ENCODE measurements at regions not wholly inside any gene's neighbourhood (a gene's known extent, or its start where the extent isn't known, plus 50 kb on each side); places are given as distances from the start of the nearest gene placed in this dataset.

DNA sequence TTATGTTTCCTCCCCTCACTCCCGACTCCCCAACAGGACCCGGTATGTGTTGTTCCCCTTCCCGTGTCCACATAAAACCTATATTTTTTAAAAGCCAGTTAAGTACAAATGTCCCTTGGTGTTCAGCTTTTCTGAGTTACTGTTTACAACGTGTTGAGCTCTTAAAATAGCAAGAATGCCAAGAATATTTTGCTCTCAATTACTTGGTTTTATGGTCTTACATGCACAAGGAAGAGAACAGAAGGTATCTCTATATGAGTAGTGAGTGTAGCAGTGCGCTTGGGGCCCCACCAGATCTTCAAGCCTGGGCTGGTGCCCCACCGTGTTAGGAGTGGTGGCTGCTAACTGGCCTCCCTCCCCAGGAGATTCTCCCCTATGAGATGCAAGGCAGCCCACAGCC lies 75.3 kb downstream of the RIN2 start:
- H3K4me3 ChIP-seq (ENCODE audit: low read length, poor library complexity, severe bottlenecking) = peak overlapping the region; percentile 32
- peaks cover 24% of the 10 kb centered on the region for H3K4me1 ChIP-seq (ENCODE audit: insufficient read depth, low read length, poor library complexity, severe bottlenecking)
- H3K9me3 ChIP-seq (ENCODE audit: insufficient read depth, low read depth, low read length) = no peaks in the 10 kb centered on the region
- H3K79me2 ChIP-seq (ENCODE audit: insufficient read depth, low read length) = no peaks in the 10 kb centered on the region
- H3K9ac ChIP-seq (ENCODE audit: low read depth, low read length, poor library complexity, severe bottlenecking) = no peak overlapping the region
- H3K9me2 ChIP-seq (replicated peaks; ENCODE audit: low read depth, low read length) = no peaks in the 10 kb centered on the region
- H3K4me2 ChIP-seq (ENCODE audit: low read depth, low read length, poor library complexity, severe bottlenecking) = peak overlapping the region; percentile 43
- H3F3A ChIP-seq (ENCODE audit: low read depth) = no peaks in the 10 kb centered on the region
- no peak overlapping the region for H2AFZ ChIP-seq (ENCODE audit: low read length)
- TF ChIP-seq, protein P1, sequence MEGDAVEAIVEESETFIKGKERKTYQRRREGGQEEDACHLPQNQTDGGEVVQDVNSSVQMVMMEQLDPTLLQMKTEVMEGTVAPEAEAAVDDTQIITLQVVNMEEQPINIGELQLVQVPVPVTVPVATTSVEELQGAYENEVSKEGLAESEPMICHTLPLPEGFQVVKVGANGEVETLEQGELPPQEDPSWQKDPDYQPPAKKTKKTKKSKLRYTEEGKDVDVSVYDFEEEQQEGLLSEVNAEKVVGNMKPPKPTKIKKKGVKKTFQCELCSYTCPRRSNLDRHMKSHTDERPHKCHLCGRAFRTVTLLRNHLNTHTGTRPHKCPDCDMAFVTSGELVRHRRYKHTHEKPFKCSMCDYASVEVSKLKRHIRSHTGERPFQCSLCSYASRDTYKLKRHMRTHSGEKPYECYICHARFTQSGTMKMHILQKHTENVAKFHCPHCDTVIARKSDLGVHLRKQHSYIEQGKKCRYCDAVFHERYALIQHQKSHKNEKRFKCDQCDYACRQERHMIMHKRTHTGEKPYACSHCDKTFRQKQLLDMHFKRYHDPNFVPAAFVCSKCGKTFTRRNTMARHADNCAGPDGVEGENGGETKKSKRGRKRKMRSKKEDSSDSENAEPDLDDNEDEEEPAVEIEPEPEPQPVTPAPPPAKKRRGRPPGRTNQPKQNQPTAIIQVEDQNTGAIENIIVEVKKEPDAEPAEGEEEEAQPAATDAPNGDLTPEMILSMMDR (conservative IDR thresholded peaks at IDR 0.05; ENCODE audit: low read length) = no peak
- no peak for TF ChIP-seq EZH2phosphoT487 (IDR thresholded peaks at IDR 0.05; ENCODE audit: borderline replicate concordance)
- no peaks in the 10 kb centered on the region for H3K27me3 ChIP-seq (ENCODE audit: insufficient read depth, low read length, poor library complexity, severe bottlenecking)
- H4K20me1 ChIP-seq (ENCODE audit: insufficient read depth, low read length, poor library complexity, severe bottlenecking) = no peaks in the 10 kb centered on the region
- no peaks in the 10 kb centered on the region for H3K36me3 ChIP-seq (ENCODE audit: insufficient read depth, low read length)

DNA sequence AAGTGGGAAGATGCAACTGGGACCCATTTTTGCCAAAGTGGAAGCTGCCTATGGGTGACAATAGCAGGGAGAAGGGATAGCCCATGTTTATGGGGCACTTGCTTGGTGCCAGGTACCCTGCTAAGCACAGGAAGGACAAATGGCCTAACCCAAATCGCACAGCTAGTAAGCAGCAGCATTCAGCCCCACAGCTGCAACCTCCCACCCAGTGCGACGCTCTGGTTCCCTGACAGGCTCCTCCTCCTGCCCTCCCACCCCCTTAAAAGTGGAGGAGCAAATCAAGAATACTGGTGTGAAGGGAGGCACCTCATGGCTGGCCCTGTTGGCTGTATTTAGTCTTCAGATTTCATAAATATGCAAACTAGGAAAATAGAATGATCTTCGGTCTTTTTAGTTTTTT lies 76.2 kb downstream of the RIN2 start:
- Histone ChIP-seq H3K9me3 (ENCODE audit: insufficient read depth, low read depth, low read length) (no peaks in the 10 kb centered on the region), H3K79me2 (ENCODE audit: insufficient read depth, low read length) (no peaks in the 10 kb centered on the region), H3K27me3 (ENCODE audit: insufficient read depth, low read length, poor library complexity, severe bottlenecking) (no peaks in the 10 kb centered on the region), H3K9ac (ENCODE audit: low read depth, low read length, poor library complexity, severe bottlenecking) (no peak overlapping the region), H3K9me2 (replicated peaks; ENCODE audit: low read depth, low read length) (no peaks in the 10 kb centered on the region), H4K20me1 (ENCODE audit: insufficient read depth, low read length, poor library complexity, severe bottlenecking) (no peaks in the 10 kb centered on the region), H3F3A (ENCODE audit: low read depth) (no peaks in the 10 kb centered on the region), H3K4me1 (ENCODE audit: insufficient read depth, low read length, poor library complexity, severe bottlenecking) (peaks cover 19% of the 10 kb centered on the region), H3K4me2 (ENCODE audit: low read depth, low read length, poor library complexity, severe bottlenecking) (no peak overlapping the region), H2AFZ (ENCODE audit: low read length) (no peak overlapping the region), H3K36me3 (ENCODE audit: insufficient read depth, low read length) (no peaks in the 10 kb centered on the region), H3K4me3 (ENCODE audit: low read length, poor library complexity, severe bottlenecking) (no peak overlapping the region)
- no peak for TF ChIP-seq EZH2phosphoT487 (IDR thresholded peaks at IDR 0.05; ENCODE audit: borderline replicate concordance)
- TF ChIP-seq, protein P1 (conservative IDR thresholded peaks at IDR 0.05; ENCODE audit: low read length) = no peak

DNA sequence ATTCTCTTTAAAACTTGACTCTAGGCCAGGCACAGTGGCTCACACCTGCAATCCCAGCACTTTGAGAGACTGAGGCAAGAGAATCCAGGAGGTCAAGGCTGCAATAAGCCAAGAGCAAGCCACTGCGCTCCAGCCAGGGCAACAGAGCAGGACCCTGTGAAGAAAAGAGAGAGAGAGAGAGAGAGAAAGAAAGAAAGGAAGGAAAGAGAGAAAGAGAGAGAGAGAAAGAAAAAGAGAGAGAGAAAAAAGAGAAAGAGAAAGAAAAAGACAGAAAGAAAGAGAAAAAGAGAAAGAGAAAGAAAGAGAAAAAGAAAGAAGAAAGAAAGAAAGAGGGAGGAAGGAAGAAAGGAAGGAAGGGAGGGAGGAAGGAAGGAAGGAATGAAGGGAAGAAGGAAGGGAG lies 76.7 kb downstream of the RIN2 start:
- Histone ChIP-seq H3K36me3 (ENCODE audit: insufficient read depth, low read length) (no peaks in the 10 kb centered on the region), H3K27me3 (ENCODE audit: insufficient read depth, low read length, poor library complexity, severe bottlenecking) (no peaks in the 10 kb centered on the region), H4K20me1 (ENCODE audit: insufficient read depth, low read length, poor library complexity, severe bottlenecking) (no peaks in the 10 kb centered on the region), H3K4me2 (ENCODE audit: low read depth, low read length, poor library complexity, severe bottlenecking) (no peak overlapping the region), H3F3A (ENCODE audit: low read depth) (no peaks in the 10 kb centered on the region), H3K4me3 (ENCODE audit: low read length, poor library complexity, severe bottlenecking) (no peak overlapping the region), H2AFZ (ENCODE audit: low read length) (no peak overlapping the region), H3K9me3 (ENCODE audit: insufficient read depth, low read depth, low read length) (no peaks in the 10 kb centered on the region), H3K79me2 (ENCODE audit: insufficient read depth, low read length) (no peaks in the 10 kb centered on the region), H3K9me2 (replicated peaks; ENCODE audit: low read depth, low read length) (no peaks in the 10 kb centered on the region), H3K9ac (ENCODE audit: low read depth, low read length, poor library complexity, severe bottlenecking) (no peak overlapping the region), H3K4me1 (ENCODE audit: insufficient read depth, low read length, poor library complexity, severe bottlenecking) (peaks cover 19% of the 10 kb centered on the region)
- TF ChIP-seq EZH2phosphoT487 (IDR thresholded peaks at IDR 0.05; ENCODE audit: borderline replicate concordance) = no peak
- TF ChIP-seq, protein P1 (conservative IDR thresholded peaks at IDR 0.05; ENCODE audit: low read length) = no peak

Measured in Loucy (cell line).